ENCODE measurements at regions not wholly inside any gene's neighbourhood (a gene's known extent, or its start where the extent isn't known, plus 50 kb on each side); places are given as distances from the start of the nearest gene placed in this dataset.
"Not testable (repeated sequence)": the region's sequence is repeated elsewhere in the genome, so short reads cannot be mapped to it uniquely, and the experiment has no call there.

- H3K27ac ChIP-seq, result no peak overlapping the region
- POLR2A ChIA-PET (ENCODE audit: low non-redundant PET), result no interaction called here
- CTCF ChIA-PET, result interaction anchor here (0.7 kb wide), 1 partner anchor 55 kb away, joined by 3 read pairs; no protein-coding TSS in a partner anchor
- DNase-seq (ENCODE audit: low spot score), result no peak
- no peak for TF ChIP-seq CTCF (conservative IDR thresholded peaks at IDR 0.05; ENCODE audit: low read depth)
Observed at GRCh38 chr16:87117936-87118335, 199.3 kb downstream of the C16orf95 start.

DNA sequence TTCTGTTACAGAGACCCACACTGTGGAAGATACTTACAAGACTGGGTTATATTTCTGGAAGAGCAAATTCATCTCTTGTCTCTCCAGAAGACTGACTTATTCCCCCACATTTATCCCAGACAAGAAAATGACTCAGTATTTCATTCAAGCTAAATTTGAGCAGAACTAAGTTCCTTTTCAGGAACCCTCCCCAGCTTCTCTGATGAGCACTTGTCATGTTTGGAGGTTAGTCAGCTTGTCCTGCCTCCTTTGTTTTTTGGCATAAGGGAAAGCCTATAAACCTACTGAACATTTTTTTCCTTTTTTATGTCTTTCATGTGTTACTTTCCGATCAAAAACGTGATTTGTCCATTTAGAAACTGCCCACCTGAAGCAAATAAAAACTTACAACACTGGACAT, 198.0 kb downstream of the C16orf95 start:
- ChIA-PET POLR2A (ENCODE audit: low non-redundant PET) (no interaction called here), CTCF (interaction anchor here (0.7 kb wide), 1 partner anchor 483 kb away, joined by 3 read pairs; no protein-coding TSS in a partner anchor)
- no peak overlapping the region for H3K27ac ChIP-seq
- no peak for TF ChIP-seq CTCF (conservative IDR thresholded peaks at IDR 0.05; ENCODE audit: low read depth)
- no peak for DNase-seq (ENCODE audit: low spot score)

- TF ChIP-seq CTCF (conservative IDR thresholded peaks at IDR 0.05; ENCODE audit: low read depth), result no peak
- H3K27ac ChIP-seq, result no peak overlapping the region
- ChIA-PET POLR2A (ENCODE audit: low non-redundant PET) (no interaction called here), CTCF (no interaction called here)
- DNase-seq (ENCODE audit: low spot score), result no peak
Observed at GRCh38 chr16:87119748-87120147, 197.4 kb downstream of the C16orf95 start.

DNA sequence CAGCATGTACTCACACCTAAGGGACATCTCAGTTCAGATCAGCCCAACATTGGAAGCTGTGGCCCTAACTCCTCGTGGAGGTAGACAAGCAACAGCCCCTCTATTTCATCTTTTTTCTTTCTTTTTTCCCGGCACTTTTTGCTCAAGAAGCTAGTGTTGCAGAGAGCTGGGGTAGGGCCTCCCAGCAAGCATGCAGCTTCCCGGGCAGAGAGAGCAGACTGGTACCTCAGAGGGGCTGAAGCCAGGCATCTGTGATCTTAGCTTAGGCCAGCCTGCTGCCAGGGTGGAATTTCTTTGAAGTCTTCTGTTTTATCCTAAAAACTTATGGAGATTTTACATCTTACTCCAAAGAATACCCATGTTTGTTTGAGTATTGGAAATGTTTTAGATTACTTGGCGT, 195.4 kb downstream of the C16orf95 start:
- ChIA-PET CTCF (no interaction called here), POLR2A (ENCODE audit: low non-redundant PET) (interaction anchor here (0.6 kb wide), 1 partner anchor 26 kb away, joined by 3 read pairs; no protein-coding TSS in a partner anchor)
- DNase-seq (ENCODE audit: low spot score), result no peak
- no peak for TF ChIP-seq CTCF (conservative IDR thresholded peaks at IDR 0.05; ENCODE audit: low read depth)
- H3K27ac ChIP-seq, result no peak overlapping the region

- H3K27ac ChIP-seq, result no peak overlapping the region
- CTCF ChIA-PET, result interaction anchor here (0.6 kb wide), 1 partner anchor 65 kb away, joined by 3 read pairs; no protein-coding TSS in a partner anchor
- TF ChIP-seq CTCF (conservative IDR thresholded peaks at IDR 0.05; ENCODE audit: low read depth), result no peak
- POLR2A ChIA-PET (ENCODE audit: low non-redundant PET), result no interaction called here
- DNase-seq (ENCODE audit: low spot score), result no peak
Observed at GRCh38 chr16:87123356-87124001, 193.7 kb downstream of the C16orf95 start.

DNA sequence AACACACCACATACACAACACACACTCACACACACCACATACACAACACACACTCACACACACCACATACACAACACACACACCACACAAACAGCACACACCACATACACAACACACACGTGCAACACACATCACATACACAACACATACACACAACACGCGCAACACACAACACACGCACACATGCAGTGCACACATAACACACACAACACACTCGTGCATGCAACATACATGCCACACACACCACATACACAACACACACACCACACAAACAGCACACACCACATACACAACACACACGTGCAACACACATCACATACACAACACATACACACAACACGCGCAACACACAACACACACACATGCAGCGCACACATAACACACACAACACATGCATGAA, 192.8 kb downstream of the C16orf95 start:
- CTCF ChIA-PET; POLR2A ChIA-PET (ENCODE audit: low non-redundant PET); H3K27ac ChIP-seq; DNase-seq (ENCODE audit: low spot score): not testable (repeated sequence)

DNA sequence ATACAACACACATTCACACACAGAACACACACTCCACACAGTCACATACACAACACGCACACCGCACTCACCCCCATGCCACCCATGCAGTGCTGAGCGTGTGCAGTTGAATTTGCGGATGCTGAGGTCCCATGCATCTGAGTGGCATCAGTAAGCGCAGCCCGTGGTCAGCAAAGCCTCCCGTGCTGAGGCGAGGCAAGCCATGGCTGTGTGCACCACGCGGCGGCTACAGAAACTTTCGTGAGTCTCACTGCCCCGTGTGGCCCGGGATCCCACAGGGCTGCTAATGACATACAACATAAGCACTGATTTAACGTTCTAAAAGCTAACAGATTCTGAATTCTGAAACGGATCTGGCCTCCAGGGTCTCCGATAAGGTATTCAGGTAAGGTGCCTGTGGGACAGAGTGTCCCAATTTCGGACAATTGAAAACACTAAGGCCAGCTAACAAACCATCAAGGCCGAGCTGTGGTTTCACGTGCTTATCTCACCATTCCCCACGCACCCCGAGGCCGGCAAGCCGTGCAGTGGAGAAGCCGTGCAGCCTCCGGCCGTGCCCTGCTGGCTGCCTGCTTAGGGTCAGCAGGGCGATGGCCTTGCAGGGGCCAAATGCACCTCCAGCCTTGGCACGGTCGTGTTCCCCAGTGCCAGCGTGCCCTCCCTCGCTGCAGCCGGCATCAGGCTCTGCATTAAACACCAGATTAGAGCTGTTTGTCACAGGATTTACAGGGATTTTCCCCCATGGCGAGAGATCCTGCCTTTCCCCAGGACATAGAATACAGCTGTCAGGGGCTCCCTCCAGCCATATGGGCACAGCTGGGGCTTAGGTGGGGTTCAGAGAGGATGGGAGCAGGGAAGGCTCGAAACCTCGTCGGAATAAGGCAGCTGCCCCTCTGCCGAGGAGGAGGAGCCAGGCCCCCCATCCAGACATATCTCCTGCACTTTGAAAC, 191.7 kb downstream of the C16orf95 start:
- H3K27ac ChIP-seq, result no peak overlapping the region
- CTCF ChIA-PET, result no interaction called here
- POLR2A ChIA-PET (ENCODE audit: low non-redundant PET), result no interaction called here
- TF ChIP-seq CTCF (conservative IDR thresholded peaks at IDR 0.05; ENCODE audit: low read depth), result no peak
- DNase-seq (ENCODE audit: low spot score), result no peak

All from RWPE1 (cell line).